OCI-LY7 (cell line): ENCODE measurements at regions not wholly inside any gene's neighbourhood (a gene's known extent, or its start where the extent isn't known, plus 50 kb on each side); places are given as distances from the start of the nearest gene placed in this dataset.

Experiments used
- EZH2phosphoT487 ChIP-seq: fragments of 200-600 bp; sonication (generic); IDR thresholded peaks from 2 replicates; pipeline ENCODE4 v1.6.1; 2018; ENCODE audit warnings: low read depth, borderline replicate concordance, mild to moderate bottlenecking, mixed run types, antibody characterized with exemption, low read length, moderate library complexity, mixed read lengths
- TF ChIP-seq, protein P1 (sequence below): fragments of 200-600 bp; sonication (generic); conservative IDR thresholded peaks from 2 replicates; pipeline ENCODE4 v1.5.1; 2014; ENCODE audit warnings: mild to moderate bottlenecking, antibody characterized with exemption, low read length, moderate library complexity, mixed read lengths

DNA sequence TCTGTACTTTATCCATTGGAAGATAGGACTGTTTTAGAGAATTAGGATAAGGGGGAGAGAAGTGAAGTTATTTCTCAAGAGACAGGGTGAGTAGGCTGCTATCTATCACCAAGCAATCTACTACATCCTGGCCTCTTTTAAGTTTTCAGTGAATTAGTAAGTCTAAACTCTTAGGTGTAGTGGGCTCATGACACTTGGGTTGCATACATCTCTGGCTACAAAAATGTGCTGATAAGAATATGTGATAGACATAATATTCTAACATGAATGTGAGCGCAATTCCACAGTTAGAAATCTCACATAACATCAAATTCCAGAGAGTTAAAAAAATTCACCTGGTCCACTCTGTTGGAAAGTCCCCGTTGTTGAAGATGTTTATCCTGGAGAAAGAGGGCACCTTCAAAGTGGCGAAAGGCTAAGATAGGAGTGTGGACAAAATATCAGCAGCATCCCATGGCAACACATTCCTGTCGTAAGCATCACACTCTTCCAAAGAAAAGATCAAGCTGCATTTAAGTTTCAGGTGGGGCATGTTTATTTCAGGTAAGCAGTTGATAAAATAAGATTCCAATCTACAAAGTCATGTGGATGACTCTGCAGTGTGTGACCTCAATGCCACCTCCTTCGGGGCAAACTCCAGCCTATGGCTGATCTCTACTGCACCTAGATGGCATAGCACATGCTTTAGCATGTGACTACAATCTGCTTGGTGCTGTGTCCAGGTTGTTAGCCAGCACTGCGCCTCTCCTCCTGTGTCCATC, 111.7 kb upstream of the NEDD9 start:
- TF ChIP-seq, protein P1, sequence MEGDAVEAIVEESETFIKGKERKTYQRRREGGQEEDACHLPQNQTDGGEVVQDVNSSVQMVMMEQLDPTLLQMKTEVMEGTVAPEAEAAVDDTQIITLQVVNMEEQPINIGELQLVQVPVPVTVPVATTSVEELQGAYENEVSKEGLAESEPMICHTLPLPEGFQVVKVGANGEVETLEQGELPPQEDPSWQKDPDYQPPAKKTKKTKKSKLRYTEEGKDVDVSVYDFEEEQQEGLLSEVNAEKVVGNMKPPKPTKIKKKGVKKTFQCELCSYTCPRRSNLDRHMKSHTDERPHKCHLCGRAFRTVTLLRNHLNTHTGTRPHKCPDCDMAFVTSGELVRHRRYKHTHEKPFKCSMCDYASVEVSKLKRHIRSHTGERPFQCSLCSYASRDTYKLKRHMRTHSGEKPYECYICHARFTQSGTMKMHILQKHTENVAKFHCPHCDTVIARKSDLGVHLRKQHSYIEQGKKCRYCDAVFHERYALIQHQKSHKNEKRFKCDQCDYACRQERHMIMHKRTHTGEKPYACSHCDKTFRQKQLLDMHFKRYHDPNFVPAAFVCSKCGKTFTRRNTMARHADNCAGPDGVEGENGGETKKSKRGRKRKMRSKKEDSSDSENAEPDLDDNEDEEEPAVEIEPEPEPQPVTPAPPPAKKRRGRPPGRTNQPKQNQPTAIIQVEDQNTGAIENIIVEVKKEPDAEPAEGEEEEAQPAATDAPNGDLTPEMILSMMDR: no peak
- TF ChIP-seq EZH2phosphoT487: no peak
